H1 (cell line): ENCODE measurements at regions not wholly inside any gene's neighbourhood (a gene's known extent, or its start where the extent isn't known, plus 50 kb on each side); places are given as distances from the start of the nearest gene placed in this dataset.

Source experiments
- CTCF ChIA-PET: fragments of 300-600 bp; sonication (Branson Sonifier 250); formaldehyde crosslinking; loops from one replicate; lab custom pipeline; 2021; ENCODE audit not compliant: partially characterized antibody; lab: Charles Lee
- POLR2A ChIA-PET: fragments of 300-600 bp; sonication (Branson Sonifier 250); formaldehyde crosslinking; loops from one replicate; lab custom pipeline; 2021; ENCODE audit warnings: inconsistent platforms; ENCODE audit not compliant: partially characterized antibody; lab: Charles Lee
- DNase-seq, 2 experiments: peaks; one replicate each; pipeline versions ENCODE4 v3.0.0 to v3.0.0-alpha.2; 2010 to 2022; ENCODE audit warnings: low spot score in 2 of 2, low read depth in 1 of 2, mixed read lengths in 1 of 2
- FAIRE-seq: peaks from 2 replicates; lab custom pipeline; 2011; peaks lifted over from hg19 to GRCh38; lab: Jason Lieb, UNC
- H2AFZ ChIP-seq: 2 replicates; pipeline ENCODE4 v1.8.1; 2012; ENCODE audit warnings: low read length, inconsistent platforms
- H2AK5ac ChIP-seq: 2 replicates; pipeline ENCODE4 v1.6.1; 2013; ENCODE audit warnings: low read depth, low read length
- H2BK120ac ChIP-seq: replicated peaks from 2 replicates; pipeline ENCODE3; 2013; ENCODE audit warnings: low read depth, low read length, inconsistent platforms
- H2BK12ac ChIP-seq: 2 replicates; pipeline ENCODE4 v1.6.1; 2013; ENCODE audit warnings: low read depth, low read length
- H2BK15ac ChIP-seq: 2 replicates; pipeline ENCODE4 v1.6.1; 2013; ENCODE audit warnings: low read length
- H2BK20ac ChIP-seq: 2 replicates; pipeline ENCODE4 v1.6.1; 2013; ENCODE audit warnings: low read length
- H2BK5ac ChIP-seq: 2 replicates; pipeline ENCODE4 v1.6.1; 2013; ENCODE audit warnings: low read depth, low read length
- H3K14ac ChIP-seq: 2 replicates; pipeline ENCODE4 v1.6.1; 2013; ENCODE audit warnings: inconsistent platforms; ENCODE audit not compliant: insufficient read length
- H3K18ac ChIP-seq: 2 replicates; pipeline ENCODE4 v1.6.1; 2013; ENCODE audit warnings: low read length; ENCODE audit errors: extremely low read depth
- H3K23ac ChIP-seq: 2 replicates; pipeline ENCODE4 v1.6.1; 2013; ENCODE audit warnings: inconsistent platforms; ENCODE audit not compliant: insufficient read length
- H3K23me2 ChIP-seq: 2 replicates; pipeline ENCODE4 v1.6.1; 2013; ENCODE audit warnings: low read depth, low read length
- H3K27ac ChIP-seq: 2 replicates; pipeline ENCODE4 v1.6.1; 2011; ENCODE audit warnings: low read depth, low read length, inconsistent platforms
- H3K27me3 ChIP-seq, 4 experiments: replicated peaks in 1 of 4; 1 replicate in 1 of 4; 2 replicates in 3 of 4; pipeline versions ENCODE4 v1.6.1 to v1.8.1; 2011 to 2013; ENCODE audit warnings: low read length in 3 of 4, mild to moderate bottlenecking in 3 of 4, inconsistent platforms in 2 of 4, mixed read lengths in 2 of 4, moderate library complexity in 1 of 4; ENCODE audit not compliant: control insufficient read depth in 3 of 4, insufficient read depth in 3 of 4; ENCODE audit errors: extremely low read depth in 1 of 4
- H3K36me3 ChIP-seq, 4 experiments: 2 replicates each; pipeline versions ENCODE4 v1.6.1 to v1.8.1; 2011 to 2013; ENCODE audit warnings: mild to moderate bottlenecking in 4 of 4, low read length in 3 of 4, moderate library complexity in 2 of 4, control low read depth in 1 of 4, inconsistent platforms in 1 of 4; ENCODE audit not compliant: insufficient read depth in 4 of 4, control insufficient read depth in 2 of 4
- H3K4ac ChIP-seq: replicated peaks from 2 replicates; pipeline ENCODE3; 2013; ENCODE audit warnings: low read length, low read depth, mixed read lengths, inconsistent platforms; ENCODE audit not compliant: insufficient read length
- H3K4me1 ChIP-seq, 4 experiments: replicated peaks in 1 of 4; 1 replicate in 1 of 4; 2 replicates in 3 of 4; pipeline versions ENCODE4 v1.6.1 to v1.8.1; 2011 to 2013; ENCODE audit warnings: low read length in 3 of 4, inconsistent platforms in 2 of 4, mixed read lengths in 1 of 4; ENCODE audit not compliant: insufficient read depth in 4 of 4, control insufficient read depth in 3 of 4
- H3K4me2 ChIP-seq, 2 experiments: 2 replicates each; pipeline versions ENCODE4 v1.6.1 to v1.8.1; 2011 to 2013; ENCODE audit warnings: low read depth in 2 of 2, low read length in 2 of 2, control low read depth in 1 of 2, inconsistent platforms in 1 of 2, mild to moderate bottlenecking in 1 of 2; ENCODE audit not compliant: insufficient read depth in 1 of 2
- H3K4me3 ChIP-seq, 4 experiments: fragments of 200-600, 300-600 bp in 1 of 4; sonication (generic), shearing (Covaris generic), sonication (Bioruptor Twin) in 1 of 4; 2 replicates each; pipeline versions ENCODE4 v1.5.1 to v1.8.1; 2011 to 2016; ENCODE audit warnings: low read length in 4 of 4, low read depth in 3 of 4, control low read depth in 2 of 4, inconsistent platforms in 2 of 4, mild to moderate bottlenecking in 2 of 4, mixed read lengths in 1 of 4, moderate library complexity in 1 of 4; ENCODE audit not compliant: insufficient read depth in 2 of 4; ENCODE audit errors: extremely low read depth in 1 of 4
- H3K56ac ChIP-seq: replicated peaks from 2 replicates; pipeline ENCODE3; 2013; ENCODE audit warnings: low read depth, mild to moderate bottlenecking, mixed read lengths, low read length, inconsistent platforms; ENCODE audit not compliant: insufficient read length
- H3K79me1 ChIP-seq: 2 replicates; pipeline ENCODE4 v1.6.1; 2013; ENCODE audit warnings: low read depth, low read length, control low read depth
- H3K79me2 ChIP-seq, 2 experiments: 2 replicates each; pipeline versions ENCODE4 v1.6.1 to v1.8.1; 2012 to 2013; ENCODE audit warnings: low read length in 2 of 2, mild to moderate bottlenecking in 2 of 2, inconsistent platforms in 1 of 2; ENCODE audit not compliant: insufficient read depth in 2 of 2, control insufficient read depth in 1 of 2
- H3K9ac ChIP-seq, 4 experiments: replicated peaks in 1 of 4; 1 replicate in 1 of 4; 2 replicates in 3 of 4; pipeline versions ENCODE4 v1.6.1 to v1.8.1; 2011 to 2013; ENCODE audit warnings: low read depth in 3 of 4, low read length in 3 of 4, control low read depth in 2 of 4, mild to moderate bottlenecking in 2 of 4, moderate library complexity in 2 of 4, inconsistent platforms in 1 of 4; ENCODE audit errors: extremely low read depth in 1 of 4
- H3K9me3 ChIP-seq, 2 experiments: 2 replicates each; pipeline versions ENCODE4 v1.6.1 to v1.8.1; 2012 to 2013; ENCODE audit warnings: mild to moderate bottlenecking in 2 of 2, moderate library complexity in 2 of 2, control low read depth in 1 of 2, inconsistent platforms in 1 of 2, low read depth in 1 of 2, low read length in 1 of 2, mixed read lengths in 1 of 2; ENCODE audit not compliant: insufficient read depth in 2 of 2
- H4K20me1 ChIP-seq, 2 experiments: replicated peaks in 1 of 2; 2 replicates each; pipeline versions ENCODE3 to v1.8.1; 2011 to 2013; ENCODE audit warnings: inconsistent platforms in 2 of 2, low read length in 2 of 2, mild to moderate bottlenecking in 1 of 2; ENCODE audit not compliant: insufficient read depth in 2 of 2, control insufficient read depth in 1 of 2
- H4K5ac ChIP-seq: 2 replicates; pipeline ENCODE4 v1.6.1; 2013; ENCODE audit warnings: low read length, low read depth, mixed read lengths, inconsistent platforms; ENCODE audit not compliant: insufficient read length
- H4K8ac ChIP-seq: 2 replicates; pipeline ENCODE4 v1.8.0; 2013; ENCODE audit warnings: mild to moderate bottlenecking, moderate library complexity, low read length, inconsistent platforms; ENCODE audit not compliant: insufficient read depth; ENCODE audit errors: extremely low read depth
- H4K91ac ChIP-seq: replicated peaks from 2 replicates; pipeline ENCODE3; 2013; ENCODE audit warnings: low read length, mixed read lengths, inconsistent platforms; ENCODE audit not compliant: insufficient read length
- ASH2L ChIP-seq: fragments of 200-600, 300-600 bp; sonication (generic); IDR thresholded peaks from one replicate; pipeline ENCODE4 v1.7.1; 2017; ENCODE audit warnings: low read length
- BCL11A ChIP-seq, 2 experiments: IDR thresholded peaks; one replicate each; pipeline ENCODE4 v1.6.1; 2011; ENCODE audit warnings: low read depth in 2 of 2, low read length in 2 of 2, mild to moderate bottlenecking in 2 of 2
- CBX5 ChIP-seq: fragments of 300-800, 300-1000 bp; sonication (generic); IDR thresholded peaks from 2 replicates; pipeline ENCODE4 v1.7.1; 2016; ENCODE audit warnings: antibody characterized with exemption, low read length, low read depth
- CEBPB ChIP-seq: IDR thresholded peaks from 2 replicates; pipeline ENCODE4 v1.6.1; 2012; ENCODE audit warnings: low read depth, low read length
- CTBP2 ChIP-seq: IDR thresholded peaks from 2 replicates; pipeline ENCODE4 v1.7.0; 2011; ENCODE audit warnings: borderline replicate concordance, mild to moderate bottlenecking, moderate library complexity, mixed read lengths, low read length; ENCODE audit not compliant: insufficient read depth, insufficient read length
- EGR1 ChIP-seq: IDR thresholded peaks from 2 replicates; pipeline ENCODE4 v1.6.1; 2011; ENCODE audit warnings: low read depth, low read length, borderline replicate concordance
- EZH2 ChIP-seq: fragments of 200-600 bp; sonication (generic); IDR thresholded peaks from 2 replicates; pipeline ENCODE4 v1.7.1; 2012; ENCODE audit warnings: low read depth, mild to moderate bottlenecking, moderate library complexity, low read length, inconsistent platforms; ENCODE audit not compliant: severe bottlenecking
- KDM5A ChIP-seq: fragments of 200-600 bp; IDR thresholded peaks from 2 replicates; pipeline ENCODE4 v1.7.1; 2012; ENCODE audit warnings: mild to moderate bottlenecking, low read length, inconsistent platforms, mixed read lengths
- NANOG ChIP-seq: IDR thresholded peaks from 2 replicates; pipeline ENCODE4 v1.6.1; 2011; ENCODE audit warnings: low read length, low read depth, mild to moderate bottlenecking, inconsistent platforms; ENCODE audit not compliant: insufficient read depth, poor library complexity, severe bottlenecking
- POLR2A ChIP-seq, 2 experiments: IDR thresholded peaks; 1 replicate in 1 of 2; 2 replicates in 1 of 2; pipeline ENCODE4 v1.6.1; 2011; ENCODE audit warnings: low read depth in 2 of 2, low read length in 2 of 2, mild to moderate bottlenecking in 2 of 2; ENCODE audit errors: control extremely low read depth in 1 of 2
- POU5F1 ChIP-seq: IDR thresholded peaks from 2 replicates; pipeline ENCODE4 v1.6.1; 2011; ENCODE audit warnings: low read depth, mild to moderate bottlenecking, low read length, moderate library complexity
- SIRT6 ChIP-seq: IDR thresholded peaks from one replicate; pipeline ENCODE4 v1.7.1; 2012; ENCODE audit warnings: low read length, inconsistent platforms
- TCF12 ChIP-seq: IDR thresholded peaks from 2 replicates; pipeline ENCODE4 v1.6.1; 2011; ENCODE audit warnings: low read depth, mild to moderate bottlenecking, low read length
- TEAD4 ChIP-seq: IDR thresholded peaks from 2 replicates; pipeline ENCODE4 v1.6.1; 2012; ENCODE audit warnings: low read depth, low read length, inconsistent platforms, mixed read lengths
- USF2 ChIP-seq: IDR thresholded peaks from 2 replicates; pipeline ENCODE4 v1.6.1; 2011; ENCODE audit warnings: low read length, improper control_type of control experiment
- WGBS, 2 experiments: shearing (Covaris generic) in 1 of 2; methylation state at CpG; one replicate each; pipeline versions ENCODE4 v1.1.6 to v1.1.7; 2013 to 2015; ENCODE audit warnings: low lambda C conversion rate in 2 of 2, mixed read lengths in 2 of 2, inconsistent platforms in 1 of 2, low coverage in 1 of 2, missing lambda C conversion rate in 1 of 2; ENCODE audit not compliant: insufficient replicate concordance in 2 of 2, insufficient coverage in 1 of 2, insufficient read length in 1 of 2; ENCODE audit errors: extremely low coverage in 1 of 2, missing lambda C conversion rate in 1 of 2; 5-methylcytosine and 5-hydroxymethylcytosine counted together

DNA sequence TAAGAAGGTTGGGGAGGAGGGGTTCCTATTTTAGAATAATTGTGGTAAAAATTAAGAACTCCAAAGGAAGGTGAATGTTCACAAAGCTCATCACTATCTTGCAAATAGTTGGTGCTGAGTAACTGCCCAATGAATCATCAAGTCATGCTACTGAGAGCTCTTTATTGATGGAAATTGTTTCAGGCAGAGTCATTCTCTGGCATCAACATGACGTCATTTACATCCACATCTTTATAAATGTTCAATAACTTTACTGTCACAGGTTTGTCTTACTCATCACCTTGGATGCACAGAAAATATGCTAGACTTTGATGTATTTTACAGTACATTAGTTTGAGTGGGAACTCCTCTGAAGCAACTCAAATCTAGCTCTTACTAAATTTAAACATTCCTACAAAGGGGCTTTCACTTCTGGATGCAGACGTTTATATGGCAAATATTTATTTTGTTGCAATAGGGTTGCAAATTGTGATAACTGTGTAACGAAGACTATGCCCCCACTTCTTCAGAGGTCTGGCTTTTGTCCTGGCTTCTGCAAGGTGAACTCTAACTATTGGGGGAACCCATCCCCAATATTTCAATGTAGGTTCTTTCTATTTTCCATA, 273.7 kb upstream of the AJAP1 start:
- 68% methylated on average over 3 of the region's 3 CpGs; no CpG with 5 or more reads in 1 of the 2 experiments for WGBS, 2 experiments
- no peak for FAIRE-seq
- H4K91ac ChIP-seq: no peak overlapping the region
- no peak overlapping the region for H3K4ac ChIP-seq
- no peak overlapping the region for H3K14ac ChIP-seq
- no peaks in the 10 kb centered on the region for H4K20me1 ChIP-seq
- H3K4me3 ChIP-seq: no peak overlapping the region
- DNase-seq: no peak
- H2BK5ac ChIP-seq: no peak overlapping the region
- no peak overlapping the region for H2AK5ac ChIP-seq
- ChIA-PET CTCF (no interaction called here), POLR2A (no interaction called here)
- H2BK20ac ChIP-seq: no peak overlapping the region
- no peak overlapping the region for H4K5ac ChIP-seq
- no peaks in the 10 kb centered on the region for H3K23me2 ChIP-seq
- H3K79me1 ChIP-seq: no peaks in the 10 kb centered on the region
- no peak overlapping the region for H2AFZ ChIP-seq
- H3K56ac ChIP-seq: no peak overlapping the region
- H2BK15ac ChIP-seq: no peak overlapping the region
- no peak overlapping the region for H2BK12ac ChIP-seq
- H3K4me2 ChIP-seq: no peak overlapping the region
- H3K36me3 ChIP-seq: no peaks in the 10 kb centered on the region
- no peak overlapping the region for H3K27ac ChIP-seq
- H3K23ac ChIP-seq: no peak overlapping the region
- H2BK120ac ChIP-seq: no peak overlapping the region
- no peak overlapping the region for H3K9ac ChIP-seq
- no peaks in the 10 kb centered on the region for H3K4me1 ChIP-seq
- H4K8ac ChIP-seq: no peak overlapping the region
- no peak overlapping the region for H3K18ac ChIP-seq
- H3K9me3 ChIP-seq: peaks cover 51 to 68% of the 10 kb centered on the region in 2 experiments
- H3K79me2 ChIP-seq: no peaks in the 10 kb centered on the region; a peak in 1 of 4 replicates
- H3K27me3 ChIP-seq: no peaks in the 10 kb centered on the region
- TF ChIP-seq TCF12 (no peak), EZH2 (no peak), POU5F1 (no peak), USF2 (no peak), BCL11A (IDR thresholded peaks at IDR 0.05; ENCODE audit: low read depth in 2 of 2, low read length in 2 of 2) (no peak), KDM5A (no peak), CTBP2 (no peak), CEBPB (no peak), POLR2A (IDR thresholded peaks at IDR 0.05; ENCODE audit: control extremely low read depth in 1 of 2, low read depth in 2 of 2, low read length in 2 of 2) (no peak), NANOG (no peak), SIRT6 (no peak), CBX5 (no peak), TEAD4 (no peak), EGR1 (no peak), ASH2L (no peak)
